AG04450 (cell line): ENCODE measurements at regions not wholly inside any gene's neighbourhood (a gene's known extent, or its start where the extent isn't known, plus 50 kb on each side); places are given as distances from the start of the nearest gene placed in this dataset.

Source experiments
- CTCF ChIA-PET: fragments of 300-600, 350-600 bp; formaldehyde crosslinking; extraction: SDS; loops from one replicate; lab custom pipeline; 2022; ENCODE audit warnings: antibody characterized with exemption, inconsistent platforms; lab: Charles Lee
- POLR2A ChIA-PET: fragments of 350-600 bp; formaldehyde crosslinking; extraction: SDS; loops from one replicate; lab custom pipeline; 2021; ENCODE audit warnings: antibody characterized with exemption, inconsistent platforms; lab: Yijun Ruan, JAX
- DNase-seq: peaks from one replicate; pipeline ENCODE4 v3.0.0-alpha.2; 2011; ENCODE audit warnings: low read depth, low spot score
- H3K27ac ChIP-seq: one replicate; pipeline ENCODE4 v1.5.1; 2012; ENCODE audit warnings: low read depth, low read length, control low read depth
- H3K27me3 ChIP-seq: one replicate; pipeline ENCODE4 v1.6.0; 2012; ENCODE audit warnings: low read length; ENCODE audit not compliant: control insufficient read depth, insufficient read depth
- H3K4me3 ChIP-seq: 2 replicates; pipeline ENCODE4 v1.5.1; 2011; ENCODE audit warnings: mild to moderate bottlenecking, low read depth, low read length, control low read depth
- H3K9me3 ChIP-seq: 2 replicates; pipeline ENCODE4 v1.5.1; 2012; ENCODE audit warnings: low read length; ENCODE audit not compliant: control insufficient read depth, insufficient read depth
- TF ChIP-seq, protein P1 (sequence below): IDR thresholded peaks from 2 replicates; pipeline ENCODE4 v1.5.1; 2011; ENCODE audit warnings: low read depth, low read length, control low read depth, inconsistent platforms

DNA sequence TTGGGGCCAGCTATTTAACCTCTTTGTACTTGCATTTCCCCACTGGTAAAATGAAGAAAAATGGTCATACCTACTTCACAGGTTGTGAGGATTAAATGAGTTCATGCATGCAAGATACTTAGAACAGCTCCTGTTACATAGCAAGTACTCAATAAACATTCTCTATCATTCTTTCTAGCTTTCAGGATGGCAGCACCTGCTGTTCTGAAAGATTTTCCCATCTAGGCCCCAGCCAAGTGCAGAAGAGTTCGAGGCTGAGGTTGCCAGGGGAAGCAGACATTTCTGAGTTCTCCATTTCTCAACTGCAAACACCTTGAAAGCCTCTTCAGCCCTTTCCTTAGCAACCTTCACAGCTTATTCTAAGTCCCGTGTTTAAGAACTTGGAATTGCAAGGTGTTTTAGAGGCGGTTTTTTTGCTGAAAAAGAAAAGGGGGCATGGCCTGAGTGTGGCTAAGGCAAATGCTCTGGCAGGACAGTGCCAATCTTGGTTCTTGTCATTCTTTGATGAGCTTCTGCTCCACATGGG is 73.0 kb upstream of the PRMT8 start:
- TF ChIP-seq, protein P1, sequence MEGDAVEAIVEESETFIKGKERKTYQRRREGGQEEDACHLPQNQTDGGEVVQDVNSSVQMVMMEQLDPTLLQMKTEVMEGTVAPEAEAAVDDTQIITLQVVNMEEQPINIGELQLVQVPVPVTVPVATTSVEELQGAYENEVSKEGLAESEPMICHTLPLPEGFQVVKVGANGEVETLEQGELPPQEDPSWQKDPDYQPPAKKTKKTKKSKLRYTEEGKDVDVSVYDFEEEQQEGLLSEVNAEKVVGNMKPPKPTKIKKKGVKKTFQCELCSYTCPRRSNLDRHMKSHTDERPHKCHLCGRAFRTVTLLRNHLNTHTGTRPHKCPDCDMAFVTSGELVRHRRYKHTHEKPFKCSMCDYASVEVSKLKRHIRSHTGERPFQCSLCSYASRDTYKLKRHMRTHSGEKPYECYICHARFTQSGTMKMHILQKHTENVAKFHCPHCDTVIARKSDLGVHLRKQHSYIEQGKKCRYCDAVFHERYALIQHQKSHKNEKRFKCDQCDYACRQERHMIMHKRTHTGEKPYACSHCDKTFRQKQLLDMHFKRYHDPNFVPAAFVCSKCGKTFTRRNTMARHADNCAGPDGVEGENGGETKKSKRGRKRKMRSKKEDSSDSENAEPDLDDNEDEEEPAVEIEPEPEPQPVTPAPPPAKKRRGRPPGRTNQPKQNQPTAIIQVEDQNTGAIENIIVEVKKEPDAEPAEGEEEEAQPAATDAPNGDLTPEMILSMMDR, result no peak
- no peak overlapping the region for H3K4me3 ChIP-seq
- DNase-seq, result no peak
- H3K9me3 ChIP-seq, result no peaks in the 10 kb centered on the region
- POLR2A ChIA-PET, result no interaction called here
- CTCF ChIA-PET, result interaction anchor here (0.6 kb wide), 1 partner anchor 237 kb away, joined by 5 read pairs; no protein-coding TSS in a partner anchor
- peaks cover 10% of the 10 kb centered on the region for H3K27me3 ChIP-seq
- no peak overlapping the region for H3K27ac ChIP-seq

DNA sequence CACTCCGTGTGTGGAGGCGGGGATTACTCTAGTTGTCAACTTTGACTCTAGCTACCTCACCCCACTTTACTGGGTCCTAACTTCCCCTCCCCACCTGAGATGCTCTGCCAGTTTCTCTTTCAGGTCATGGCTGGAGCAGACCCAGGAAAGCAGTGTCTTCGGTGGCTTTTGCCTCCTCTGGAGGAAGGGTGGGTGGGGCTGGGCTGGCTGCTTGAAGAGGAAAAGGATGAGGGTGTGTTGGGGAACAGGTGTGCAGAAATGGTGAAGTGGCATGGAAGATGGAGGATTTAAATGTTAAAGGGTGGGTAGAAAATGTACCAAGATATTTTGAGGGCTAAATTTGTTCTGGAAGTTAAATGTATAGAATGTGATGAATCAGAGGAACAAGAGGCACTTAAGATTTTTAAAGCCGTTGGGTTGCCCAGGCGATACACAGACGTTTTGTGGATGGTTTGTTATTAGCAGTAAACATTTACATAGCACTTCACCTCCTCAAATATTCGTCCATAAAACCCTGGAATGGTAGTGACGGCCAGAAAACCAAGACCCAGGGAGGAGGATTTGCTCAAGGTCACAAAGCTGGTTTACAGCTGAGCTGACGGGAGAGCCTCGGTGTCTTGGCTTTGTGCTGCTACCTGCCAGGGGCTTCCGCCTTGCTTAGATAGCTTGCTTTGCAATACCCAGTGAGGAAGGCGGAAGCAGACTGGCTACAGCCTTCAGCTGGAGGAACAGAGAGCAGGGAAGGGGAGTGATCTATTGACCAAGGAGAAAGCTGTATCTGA is 72.2 kb upstream of the PRMT8 start:
- ChIA-PET CTCF (interaction anchor here (0.6 to 1.2 kb wide), 2 partner anchors 119 to 236 kb away, joined by 4 to 5 read pairs; no protein-coding TSS in a partner anchor), POLR2A (no interaction called here)
- no peak overlapping the region for H3K27ac ChIP-seq
- TF ChIP-seq, protein P1, result no peak
- H3K27me3 ChIP-seq, result peaks cover 10% of the 10 kb centered on the region
- no peak overlapping the region for H3K4me3 ChIP-seq
- H3K9me3 ChIP-seq, result no peaks in the 10 kb centered on the region
- no peak for DNase-seq

DNA sequence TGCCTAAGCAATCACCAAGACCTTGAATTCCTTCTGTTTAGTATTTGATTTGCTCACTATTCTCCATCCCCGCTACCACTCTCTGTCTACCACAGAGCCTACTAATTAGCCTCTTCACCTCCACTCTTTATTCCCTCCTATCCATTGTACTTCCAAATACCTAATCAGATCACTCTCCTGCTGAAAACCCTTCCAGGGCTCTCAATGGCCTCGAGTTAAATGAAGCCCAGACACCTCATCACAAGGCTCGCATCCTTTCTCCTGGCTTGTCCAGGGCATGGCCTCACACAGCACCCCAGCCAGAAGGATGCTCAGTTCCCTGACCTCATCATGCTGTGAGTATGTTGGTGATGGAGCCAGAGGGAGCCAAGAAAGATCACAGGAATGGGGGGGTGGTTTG is 71.4 kb upstream of the PRMT8 start:
- ChIA-PET POLR2A (no interaction called here), CTCF (interaction anchor here (1.2 kb wide), 1 partner anchor 119 kb away, joined by 4 read pairs; no protein-coding TSS in a partner anchor)
- H3K27ac ChIP-seq, result no peak overlapping the region
- H3K27me3 ChIP-seq, result peaks cover 10% of the 10 kb centered on the region
- TF ChIP-seq, protein P1, result no peak
- no peaks in the 10 kb centered on the region for H3K9me3 ChIP-seq
- no peak overlapping the region for H3K4me3 ChIP-seq
- no peak for DNase-seq

DNA sequence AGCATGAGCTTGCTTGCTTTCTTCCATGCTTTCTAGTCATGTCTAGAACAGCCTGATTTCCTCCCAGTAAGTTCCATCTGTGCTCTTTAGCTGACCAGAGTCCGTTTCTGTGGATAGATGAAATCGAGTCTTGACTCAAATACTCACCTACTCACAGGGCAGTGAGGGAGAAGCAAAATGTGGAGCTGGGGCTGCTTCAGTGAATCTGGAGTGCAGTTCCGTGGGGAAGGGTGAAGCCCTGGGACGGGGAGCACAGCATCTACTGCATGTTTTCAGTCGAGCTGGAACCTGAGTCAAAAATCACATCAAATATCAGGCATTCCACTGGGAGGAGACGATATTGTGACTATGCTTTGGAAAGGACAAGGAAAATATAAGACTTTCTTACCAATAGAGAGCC is 70.3 kb upstream of the PRMT8 start:
- H3K4me3 ChIP-seq, result no peak overlapping the region
- no peak overlapping the region for H3K27ac ChIP-seq
- peaks cover 10% of the 10 kb centered on the region for H3K27me3 ChIP-seq
- POLR2A ChIA-PET, result no interaction called here
- H3K9me3 ChIP-seq, result no peaks in the 10 kb centered on the region
- no peak for DNase-seq
- TF ChIP-seq, protein P1, result no peak
- CTCF ChIA-PET, result no interaction called here
